UCSD-AML1 (cell line): ENCODE measurements at regions not wholly inside any gene's neighbourhood (a gene's known extent, or its start where the extent isn't known, plus 50 kb on each side); places are given as distances from the start of the nearest gene placed in this dataset.

Source experiments
- DNase-seq: peaks from one replicate; lab custom pipeline; 2025; ENCODE audit not compliant: unreplicated experiment; lab: John Stamatoyannopoulos, UW

DNA sequence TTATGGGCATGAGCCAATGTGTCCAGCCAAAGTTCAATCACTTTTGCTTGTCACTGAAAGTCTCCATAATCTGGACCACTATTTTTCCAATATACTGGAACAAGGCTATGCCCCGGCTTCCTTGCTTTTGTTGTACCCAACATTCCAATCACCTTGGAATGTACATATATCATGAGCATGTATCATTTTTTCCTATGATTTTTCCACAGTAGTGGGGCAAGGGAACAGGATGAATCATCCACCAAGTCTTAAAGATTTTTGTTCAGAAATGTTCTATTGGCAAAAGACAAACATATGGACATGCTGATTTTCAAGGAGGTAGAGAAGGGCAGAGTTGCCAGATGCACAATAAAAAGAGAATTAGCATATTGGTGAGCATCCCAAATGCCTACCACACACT is 548.1 kb upstream of the INTU start:
- no peak for DNase-seq

DNA sequence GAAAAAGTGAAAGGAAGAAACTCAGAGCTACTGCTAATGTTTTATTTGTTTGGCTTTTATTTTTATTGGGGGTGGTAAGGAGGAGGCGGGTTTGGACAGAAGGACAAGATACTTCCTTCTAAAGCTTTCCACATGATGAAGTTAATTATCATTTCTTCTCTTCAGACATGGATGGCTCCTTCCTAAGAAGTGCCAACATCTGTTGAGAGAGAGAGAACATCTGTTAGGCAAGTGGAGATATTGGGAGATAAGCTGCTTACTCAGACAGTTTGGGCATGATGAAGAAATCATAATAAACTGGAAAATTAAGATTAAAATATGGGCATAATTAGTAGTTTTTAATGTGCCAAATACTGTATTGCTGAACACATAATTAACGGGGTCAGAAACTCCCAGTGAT is 535.7 kb upstream of the INTU start:
- no peak for DNase-seq

DNA sequence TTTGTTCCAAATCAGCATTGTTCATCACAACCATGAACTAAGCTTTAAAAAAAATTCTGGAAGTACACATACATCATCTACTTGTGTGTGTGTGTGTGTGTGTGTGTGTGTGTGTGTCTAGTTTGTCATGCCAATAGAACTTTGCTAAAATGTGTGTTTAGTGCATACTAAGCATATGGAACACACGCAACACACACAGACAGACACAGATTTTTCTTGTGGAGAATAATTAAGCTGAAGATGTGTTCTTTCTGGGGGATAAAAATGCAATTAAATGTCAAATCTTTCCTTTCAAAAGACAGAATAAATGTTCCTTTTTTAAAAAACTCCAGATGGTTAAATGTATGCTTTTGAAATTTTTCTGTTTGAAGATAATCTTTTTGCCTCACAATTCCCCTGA is 530.4 kb upstream of the INTU start:
- DNase-seq: no peak

DNA sequence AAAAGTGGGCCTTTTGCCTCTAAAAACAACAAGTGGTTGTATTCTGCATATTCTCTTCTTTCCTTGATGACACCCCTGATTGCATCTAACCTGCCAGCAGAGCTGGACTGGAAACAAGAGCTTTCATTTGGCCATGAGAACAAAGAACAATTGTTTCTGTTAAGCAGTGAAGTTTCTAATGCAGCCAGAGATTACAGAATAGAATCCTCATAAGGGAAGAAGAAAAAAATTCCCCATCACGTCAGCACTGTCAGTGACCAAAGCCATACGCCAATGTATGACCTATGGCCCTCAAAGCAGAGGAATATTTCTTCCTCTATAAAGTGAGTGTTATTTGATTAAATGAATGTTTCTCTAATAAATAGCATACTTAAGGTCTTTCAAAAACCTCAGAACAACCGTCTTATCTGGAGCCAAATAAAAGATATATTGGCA is 529.1 kb upstream of the INTU start:
- DNase-seq: no peak

DNA sequence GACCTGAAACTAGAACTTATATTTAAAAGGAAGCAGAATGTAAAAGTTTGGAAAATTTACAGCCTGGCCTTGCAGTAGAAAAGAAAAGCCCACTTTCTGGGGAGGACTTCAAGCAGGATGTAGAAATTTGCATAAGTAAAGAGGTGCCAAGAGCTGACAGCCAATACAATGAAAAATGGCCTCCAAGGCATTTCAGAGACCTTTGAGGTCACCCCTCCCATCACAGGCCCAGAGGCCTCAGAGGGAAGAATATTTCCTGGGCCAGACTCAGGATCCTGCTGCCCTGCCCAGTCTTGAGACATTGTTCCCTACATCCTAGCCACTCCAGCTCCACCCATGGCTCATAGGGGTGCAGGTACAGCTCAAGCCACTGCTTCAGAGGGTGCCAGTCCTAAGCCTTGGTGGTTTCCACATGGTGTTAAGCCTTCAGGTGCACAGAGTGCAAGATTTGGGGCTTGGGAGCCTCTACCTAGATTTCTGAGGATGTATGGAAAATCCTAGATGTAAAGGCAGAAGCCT is 518.9 kb upstream of the INTU start:
- no peak for DNase-seq

DNA sequence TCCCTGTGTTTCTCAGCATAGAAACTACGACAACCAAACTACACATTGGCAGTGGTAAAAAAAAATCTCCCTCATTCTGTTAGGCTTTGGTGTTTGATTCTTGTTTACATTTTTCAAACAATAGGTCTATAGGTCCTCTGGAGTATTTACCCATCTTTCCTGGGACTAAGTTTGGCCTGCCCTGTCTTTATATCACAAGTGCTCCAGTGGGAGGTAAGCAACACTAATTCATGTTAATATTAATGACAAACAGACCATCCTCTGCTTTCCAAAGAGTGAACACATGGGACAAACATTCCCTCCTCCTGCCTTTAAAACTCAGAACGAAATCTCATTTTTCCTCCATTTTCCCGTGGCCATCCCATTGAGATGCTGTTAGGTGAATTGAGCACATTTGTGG is 514.1 kb upstream of the INTU start:
- no peak for DNase-seq

DNA sequence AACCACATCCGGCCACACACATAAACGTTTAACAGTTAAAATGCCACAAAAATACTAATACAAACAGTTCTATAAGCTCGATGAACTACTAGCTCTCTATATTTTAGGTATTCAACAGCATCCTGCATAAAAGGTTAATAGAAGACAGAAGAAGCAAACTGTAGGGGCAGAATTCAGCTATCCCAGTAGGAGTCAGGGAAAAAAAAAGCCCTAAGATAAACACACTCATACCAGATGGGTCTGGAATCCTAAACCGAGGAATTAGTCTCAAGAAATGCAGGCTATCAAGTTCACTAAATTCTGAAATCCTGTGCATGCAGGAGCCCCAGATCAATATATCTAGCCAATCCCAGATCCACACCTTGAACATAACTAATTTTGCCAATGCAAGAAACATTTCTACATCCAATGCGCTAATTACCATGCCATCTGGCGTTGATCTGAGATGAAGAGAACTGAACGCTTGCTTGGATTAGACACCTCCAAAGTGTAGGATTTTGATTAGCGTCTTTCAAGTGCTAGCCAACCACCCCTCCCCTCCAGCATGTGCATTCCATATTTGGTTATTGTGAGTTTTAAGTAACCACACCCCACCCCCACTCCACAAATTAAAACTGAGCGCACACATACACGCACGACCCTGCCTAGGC is 512.2 kb upstream of the INTU start:
- DNase-seq: no peak

DNA sequence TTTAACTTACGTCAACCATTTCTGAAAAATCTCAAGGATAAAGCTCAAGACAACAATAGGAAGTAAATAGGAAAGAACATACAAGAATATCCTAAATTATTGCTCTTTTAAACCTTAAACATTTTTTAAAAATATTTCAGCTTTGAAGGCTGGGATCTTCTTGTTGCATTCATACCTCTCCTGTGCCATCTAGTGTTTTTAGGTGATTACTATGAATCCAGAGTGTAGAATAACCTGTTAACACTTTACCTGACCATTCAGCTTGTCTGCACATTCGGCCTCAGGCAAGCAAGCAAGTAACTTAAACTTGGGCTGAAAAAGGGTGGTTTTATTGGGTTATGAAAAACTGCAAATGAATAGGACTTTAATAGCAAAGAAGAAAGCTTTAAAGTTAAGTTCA is 507.8 kb upstream of the INTU start:
- no peak for DNase-seq

DNA sequence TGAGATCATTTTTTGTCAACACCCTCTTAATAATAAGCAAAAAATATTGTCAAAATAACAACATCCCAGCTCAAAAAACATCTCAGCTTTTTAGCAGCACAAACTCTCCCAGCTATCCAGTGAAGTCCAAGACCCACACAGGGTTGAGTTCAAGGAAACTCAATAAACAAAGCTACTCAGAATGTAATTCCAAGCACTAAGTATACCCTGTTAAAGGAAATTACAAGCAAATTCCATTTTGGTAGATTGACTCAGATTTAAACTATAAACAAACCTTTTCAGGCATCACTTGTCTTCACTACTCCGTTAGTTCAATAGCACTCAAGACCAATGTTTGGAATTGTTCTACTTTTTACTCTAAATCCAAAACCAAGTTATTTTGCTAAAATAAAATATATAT is 506.0 kb upstream of the INTU start:
- DNase-seq: no peak

DNA sequence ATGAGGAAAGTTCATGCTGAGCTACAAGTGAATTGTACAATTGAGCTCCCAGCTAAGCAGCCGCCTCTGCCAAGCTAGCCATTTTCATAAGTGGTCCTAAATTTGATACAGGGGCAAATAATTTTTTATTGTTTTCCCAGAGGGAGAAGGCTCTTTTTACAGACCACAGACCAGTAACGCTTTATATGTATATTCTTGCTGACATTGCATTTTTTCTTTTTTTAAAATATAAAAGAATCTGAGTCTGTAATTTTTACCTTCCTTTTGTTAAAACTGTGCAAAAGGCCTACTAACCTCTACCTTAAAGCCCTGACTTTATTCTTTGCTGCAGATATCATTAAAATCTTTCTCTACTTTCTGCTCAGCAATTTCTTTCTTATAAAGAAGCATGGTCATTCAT is 501.2 kb upstream of the INTU start:
- no peak for DNase-seq

DNA sequence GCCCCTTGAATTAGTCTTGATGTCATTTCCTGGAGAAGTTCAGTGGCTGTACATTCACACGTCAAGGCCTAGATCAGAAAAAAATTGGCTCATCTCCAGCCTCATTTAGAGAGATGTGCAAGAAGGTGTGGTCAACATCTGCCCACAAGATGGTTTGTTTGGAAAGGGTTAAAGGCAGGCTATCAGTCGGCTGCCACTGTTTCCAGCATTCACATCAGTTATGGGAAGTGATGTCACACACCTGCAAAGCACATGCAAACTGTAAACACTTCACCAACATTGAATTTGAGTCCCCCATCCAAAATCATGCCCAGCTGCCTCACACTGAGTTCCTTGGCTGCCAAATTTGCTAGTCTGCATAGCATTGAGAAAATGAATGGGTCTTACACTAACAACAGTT is 498.3 kb upstream of the INTU start:
- no peak for DNase-seq

DNA sequence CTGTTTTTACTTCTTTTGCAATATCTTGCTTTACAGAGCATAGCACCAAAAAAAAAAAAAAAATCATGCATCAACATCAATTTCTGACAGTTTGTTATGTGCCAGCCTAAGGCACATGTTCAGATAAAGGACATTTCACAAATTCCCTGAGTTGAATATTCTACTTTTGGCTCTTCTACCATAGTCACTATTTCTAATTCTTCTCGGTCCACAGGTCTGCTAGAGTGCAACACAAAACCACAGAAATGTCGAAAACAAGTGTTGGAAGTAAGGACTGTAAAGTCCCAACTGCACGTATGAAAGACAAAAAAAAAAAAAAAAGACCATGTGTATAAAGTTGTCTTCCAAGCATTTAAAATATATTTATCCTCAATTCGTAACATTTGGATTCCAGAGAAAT is 494.2 kb upstream of the INTU start:
- DNase-seq: no peak

DNA sequence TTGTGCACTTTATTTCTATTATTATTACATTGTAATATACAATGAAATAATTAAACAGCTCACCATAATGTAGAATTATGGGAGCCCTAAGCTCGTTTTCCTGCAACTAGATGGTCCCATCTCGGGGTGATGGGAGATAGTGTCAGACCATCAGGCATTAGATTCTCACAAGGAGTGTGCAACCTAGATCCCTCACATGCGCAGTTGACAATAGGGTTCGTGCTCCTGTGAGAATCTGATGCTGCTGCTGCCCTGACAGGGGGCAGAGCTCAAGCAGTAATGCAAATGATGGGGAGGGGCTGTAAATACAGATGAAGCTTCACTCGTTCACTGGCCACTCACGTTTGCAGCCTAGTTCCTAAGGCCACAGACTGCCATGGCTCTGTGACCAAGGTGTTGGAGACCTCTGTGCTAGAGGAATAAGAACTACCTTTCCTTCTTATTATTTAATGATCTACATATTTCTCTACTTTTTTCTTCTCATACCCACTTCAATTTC is 492.9 kb upstream of the INTU start:
- no peak for DNase-seq

DNA sequence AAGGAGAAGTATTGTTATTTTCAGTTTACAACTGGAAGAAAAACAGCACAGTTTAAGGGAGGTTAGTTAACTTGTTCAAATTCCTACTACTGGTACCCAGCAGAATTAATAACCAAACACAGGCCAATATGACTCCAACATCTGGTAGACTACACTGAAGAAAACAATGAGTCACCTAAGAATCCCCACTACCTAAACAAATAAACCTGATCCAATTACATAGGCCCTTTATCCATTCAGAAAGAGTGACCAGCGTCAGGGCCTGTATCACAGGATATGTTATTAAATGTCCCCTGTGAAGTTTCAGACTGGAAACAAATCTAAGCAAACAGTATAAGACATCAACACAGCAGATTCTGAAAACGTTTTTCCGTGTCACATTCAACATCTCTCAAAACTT is 492.5 kb upstream of the INTU start:
- no peak for DNase-seq

DNA sequence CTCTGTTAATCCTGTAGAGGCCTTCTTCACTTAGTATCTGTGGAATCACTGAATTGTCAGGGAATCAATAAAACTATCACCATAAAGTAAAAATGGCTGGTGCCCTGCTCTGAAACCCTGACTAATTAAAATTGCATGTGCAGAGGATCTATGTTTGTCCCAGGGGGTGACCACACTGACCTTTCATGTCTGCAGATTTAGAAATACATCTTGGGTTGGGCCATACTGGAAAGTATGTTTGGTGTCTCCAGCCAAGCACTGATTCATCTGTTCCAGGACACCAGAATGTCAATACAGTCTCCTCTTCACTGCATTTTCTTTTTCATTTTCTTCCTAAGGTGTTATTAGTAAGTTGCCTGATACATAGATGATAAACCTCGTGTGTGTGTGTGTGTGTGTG is 490.9 kb upstream of the INTU start:
- DNase-seq: no peak

DNA sequence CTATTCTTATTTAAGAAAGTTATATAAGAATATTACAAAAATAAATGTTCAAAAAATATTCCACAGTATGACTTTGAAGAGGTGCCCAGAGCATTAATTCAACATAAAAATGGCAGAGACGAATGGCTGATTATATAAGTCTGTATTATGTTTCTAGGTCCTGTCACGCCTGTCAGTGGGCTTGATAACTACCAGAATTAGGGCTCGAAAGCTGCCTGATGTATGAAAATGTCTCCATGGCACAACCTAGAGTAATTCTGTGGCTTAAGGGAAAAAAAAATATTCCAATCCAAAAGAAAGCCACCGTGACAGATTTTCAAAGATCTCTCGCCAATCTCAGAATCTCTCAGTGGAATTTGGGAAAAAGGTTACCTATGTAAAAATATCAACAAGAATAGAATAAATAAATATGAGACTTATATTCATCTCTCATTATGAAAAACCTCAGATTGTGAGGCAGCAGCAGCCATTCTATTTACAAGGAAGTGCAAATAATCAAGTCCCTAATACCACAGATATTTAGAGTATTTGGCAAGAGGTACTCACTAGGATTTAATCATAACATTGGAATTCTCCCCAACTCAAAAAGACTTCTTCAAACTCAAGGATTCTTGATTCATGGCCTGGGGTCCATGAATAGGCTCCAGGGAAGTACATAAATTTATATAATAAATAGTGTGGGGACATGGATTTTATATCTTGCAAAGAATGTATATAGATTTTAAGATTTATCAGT is 489.1 kb upstream of the INTU start:
- no peak for DNase-seq

DNA sequence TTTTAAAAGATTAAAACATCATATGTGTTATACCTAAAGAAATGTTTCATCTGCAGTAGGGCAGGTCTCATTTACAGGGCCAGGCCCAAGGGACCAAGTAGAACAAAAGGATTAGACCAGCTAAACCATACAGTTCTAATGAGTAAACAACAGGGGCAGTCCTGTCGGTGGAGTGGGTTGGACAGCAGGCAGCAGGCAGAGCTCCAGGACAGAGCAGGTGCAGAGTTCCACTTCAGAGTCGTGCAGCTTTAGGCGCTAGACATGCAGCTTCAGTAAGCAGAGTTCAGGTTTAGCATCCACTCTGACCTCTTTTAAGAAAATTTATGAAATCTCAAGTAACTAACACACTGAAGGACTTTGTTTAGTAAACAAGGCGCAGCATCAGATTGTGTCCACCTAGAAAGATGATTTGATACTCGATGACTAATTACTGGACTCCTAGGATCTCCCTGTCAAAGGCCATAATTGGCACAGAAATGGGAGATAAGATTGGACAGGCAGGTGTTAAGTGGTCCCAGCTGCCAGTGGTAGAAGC is 487.7 kb upstream of the INTU start:
- no peak for DNase-seq

DNA sequence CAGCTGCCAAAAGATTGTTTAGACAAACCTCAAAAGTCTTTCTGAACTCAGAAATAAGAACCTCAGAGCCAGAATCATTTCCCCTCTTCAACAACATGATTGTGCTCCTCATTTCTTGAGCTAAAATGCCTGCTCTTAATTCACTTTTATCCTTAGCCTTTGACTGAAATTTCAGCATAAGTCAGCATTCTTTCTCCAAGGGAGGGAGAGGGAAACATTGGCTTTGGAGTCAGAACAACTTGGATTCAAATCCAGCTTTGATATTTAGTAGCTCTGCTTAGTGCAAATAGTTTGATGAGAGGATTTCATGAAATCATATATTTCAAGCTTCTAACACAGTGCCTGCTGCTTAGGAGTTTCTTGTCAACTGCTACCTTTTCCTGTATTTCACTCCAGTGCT is 484.6 kb upstream of the INTU start:
- no peak for DNase-seq

DNA sequence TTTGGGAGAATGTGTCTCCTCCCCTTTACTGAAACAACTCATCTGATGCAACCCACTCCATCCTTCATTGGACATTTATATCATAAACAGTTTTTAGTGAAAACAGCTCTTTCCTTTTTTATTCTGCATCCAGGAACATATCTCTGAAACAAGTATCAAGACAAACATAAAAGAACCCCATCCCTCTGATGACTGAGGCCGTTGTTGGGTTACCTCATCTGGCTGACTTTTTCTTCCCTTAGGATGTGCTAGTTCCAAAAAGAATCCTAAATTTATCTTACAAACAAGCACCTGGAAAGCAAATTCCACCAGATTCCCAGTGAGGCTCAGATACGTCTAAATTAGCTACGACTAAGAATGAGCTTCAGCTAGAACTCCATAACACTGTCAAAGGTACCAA is 483.7 kb upstream of the INTU start:
- no peak for DNase-seq

DNA sequence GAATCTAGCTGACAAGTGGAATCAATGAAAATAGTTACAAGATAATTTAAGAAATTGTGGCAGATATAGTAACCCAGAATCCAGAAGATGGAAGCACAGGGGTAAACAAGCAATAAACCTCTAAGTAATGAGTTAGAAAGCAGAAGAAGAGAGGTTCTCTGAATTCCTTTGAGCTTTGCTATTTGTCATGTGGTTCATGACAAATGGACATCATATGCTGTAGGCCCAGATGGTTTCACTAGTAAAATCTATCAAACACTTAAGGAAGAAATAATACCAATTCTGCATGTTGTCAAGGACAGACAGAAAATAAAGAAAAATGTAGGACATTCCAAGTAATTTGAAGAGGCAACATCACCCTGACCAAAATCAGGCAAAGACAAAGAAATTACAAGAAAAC is 480.8 kb upstream of the INTU start:
- no peak for DNase-seq

DNA sequence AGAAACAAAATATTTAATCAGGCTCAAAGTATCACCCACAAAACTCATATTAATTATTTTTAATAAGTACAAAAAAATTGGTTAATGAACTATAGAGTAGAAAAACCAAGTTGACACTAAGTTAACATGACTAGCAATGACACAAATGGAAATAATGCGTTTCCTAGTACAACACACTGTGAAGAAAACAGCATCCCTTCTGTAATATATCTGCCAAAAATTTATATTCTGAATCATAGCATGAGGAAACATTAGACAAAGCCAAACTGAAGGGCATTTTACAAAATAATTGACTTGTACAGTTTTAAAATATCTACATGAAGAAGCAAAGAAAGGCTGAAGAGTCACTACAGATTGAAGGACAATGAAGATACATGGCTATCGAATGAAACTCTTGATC is 477.6 kb upstream of the INTU start:
- DNase-seq: no peak

DNA sequence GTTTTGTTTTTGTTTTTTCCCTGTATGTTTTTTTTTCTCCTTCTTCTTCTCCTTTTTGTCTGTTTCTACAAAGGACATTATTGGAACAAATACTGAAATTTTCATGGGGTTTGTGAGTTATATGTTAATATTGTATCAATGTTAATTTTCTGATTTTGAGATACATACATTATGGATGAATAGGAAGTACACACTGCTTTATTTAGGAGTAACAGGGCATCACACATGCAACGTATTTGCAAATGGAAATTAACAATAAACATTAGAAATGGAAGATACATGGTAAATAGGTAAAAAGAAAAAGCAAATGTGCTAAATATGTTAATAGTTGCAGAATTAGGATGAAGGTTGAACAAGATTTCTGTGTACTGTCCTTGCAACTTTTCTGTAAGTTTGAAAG is 477.2 kb upstream of the INTU start:
- DNase-seq: no peak
